PC-3 (cell line): ENCODE measurements at regions not wholly inside any gene's neighbourhood (a gene's known extent, or its start where the extent isn't known, plus 50 kb on each side); places are given as distances from the start of the nearest gene placed in this dataset.

Experiments used
- ATAC-seq: fragments of 200-7000 bp; cut with Tn5 transposase; 2 replicates; pipeline ENCODE4 v1.9.1; 2020; ENCODE audit warnings: mild to moderate bottlenecking, moderate library complexity
- BruUV-seq: library from RNA; stranded (reverse); fragments of 400-500 nt; replicated peaks from 2 replicates; lab custom pipeline; 2021; lab: Mats Ljungman, UMichigan
- CTCF ChIA-PET: fragments of 300-600 bp; sonication (Branson Sonifier 250); formaldehyde crosslinking; loops from one replicate; lab custom pipeline; 2022; ENCODE audit warnings: antibody characterized with exemption; lab: Charles Lee
- POLR2A ChIA-PET: fragments of 300-600 bp; sonication (Branson Sonifier 250); formaldehyde crosslinking; loops from one replicate; lab custom pipeline; 2022; ENCODE audit warnings: antibody characterized with exemption; ENCODE audit not compliant: unreplicated experiment; lab: Charles Lee
- DNase-seq: peaks from one replicate; pipeline ENCODE4 v3.0.0-alpha.2; 2015
- H2AFZ ChIP-seq: fragments of 300-600 bp; sonication (generic); 2 replicates; pipeline ENCODE4 v1.6.0; 2016; ENCODE audit warnings: antibody characterized with exemption, low read length
- H3F3A ChIP-seq: fragments of 300-600 bp; sonication (generic); one replicate; pipeline ENCODE4 v1.6.0; 2017; ENCODE audit warnings: antibody characterized with exemption, low read length, control low read depth, mild to moderate bottlenecking; ENCODE audit not compliant: unreplicated experiment
- H3K27ac ChIP-seq: fragments of 300-600 bp; sonication (generic); 2 replicates; pipeline ENCODE4 v1.5.1; 2016; ENCODE audit warnings: mild to moderate bottlenecking, low read length
- H3K27me3 ChIP-seq: fragments of 300-600 bp; sonication (generic); 2 replicates; pipeline ENCODE4 v1.6.1; 2016; ENCODE audit warnings: low read length, mixed read lengths
- H3K36me3 ChIP-seq: fragments of 300-600 bp; sonication (generic); 2 replicates; pipeline ENCODE4 v1.6.1; 2016; ENCODE audit warnings: low read depth, mixed run types, low read length, mixed read lengths
- H3K4me1 ChIP-seq: fragments of 300-600 bp; sonication (generic); 2 replicates; pipeline ENCODE4 v1.5.1; 2016; ENCODE audit warnings: low read length; ENCODE audit not compliant: insufficient read depth
- H3K4me2 ChIP-seq: fragments of 300-600 bp; sonication (generic); 2 replicates; pipeline ENCODE4 v1.6.0; 2016; ENCODE audit warnings: low read length
- H3K4me3 ChIP-seq: fragments of 300-600 bp; sonication (generic); 2 replicates; pipeline ENCODE4 v1.5.1; 2016; ENCODE audit warnings: mild to moderate bottlenecking, low read length, mixed read lengths
- H3K79me2 ChIP-seq: fragments of 300-600 bp; sonication (generic); 2 replicates; pipeline ENCODE4 v1.6.1; 2017; ENCODE audit warnings: low read length, mixed read lengths
- H3K9ac ChIP-seq: fragments of 300-600 bp; sonication (generic); 2 replicates; pipeline ENCODE4 v1.6.0; 2016; ENCODE audit warnings: mild to moderate bottlenecking, low read length
- H3K9me2 ChIP-seq: fragments of 300-600 bp; sonication (generic); replicated peaks from 2 replicates; pipeline ENCODE4 v1.6.1; 2016; ENCODE audit warnings: mixed run types, low read length, mixed read lengths
- H3K9me3 ChIP-seq: fragments of 300-600 bp; sonication (generic); 2 replicates; pipeline ENCODE4 v1.6.1; 2016; ENCODE audit warnings: low read length, mixed read lengths
- H4K20me1 ChIP-seq: fragments of 300-600 bp; sonication (generic); 2 replicates; pipeline ENCODE4 v1.6.1; 2016; ENCODE audit warnings: low read length, mixed read lengths
- EZH2 ChIP-seq: fragments of 300-600 bp; sonication (generic); IDR thresholded peaks from one replicate; pipeline ENCODE4 v1.6.1; 2017; ENCODE audit warnings: antibody characterized with exemption, mild to moderate bottlenecking, low read length; ENCODE audit not compliant: unreplicated experiment
- EZH2phosphoT487 ChIP-seq: fragments of 300-600 bp; sonication (generic); IDR thresholded peaks from 2 replicates; pipeline ENCODE4 v1.6.1; 2018; ENCODE audit warnings: mild to moderate bottlenecking, antibody characterized with exemption, low read length, borderline replicate concordance
- intact Hi-C: fragments of 100-400 bp; cut with micrococcal nuclease; formaldehyde crosslinking; loops from 2 replicates; pipeline ENCODE4 v1.9.0; 2023
- TF ChIP-seq, protein P1 (sequence below): fragments of 300-600 bp; sonication (generic); conservative IDR thresholded peaks from 2 replicates; pipeline ENCODE4 v1.5.1; 2017; ENCODE audit warnings: antibody characterized with exemption, low read depth, mild to moderate bottlenecking, low read length

DNA sequence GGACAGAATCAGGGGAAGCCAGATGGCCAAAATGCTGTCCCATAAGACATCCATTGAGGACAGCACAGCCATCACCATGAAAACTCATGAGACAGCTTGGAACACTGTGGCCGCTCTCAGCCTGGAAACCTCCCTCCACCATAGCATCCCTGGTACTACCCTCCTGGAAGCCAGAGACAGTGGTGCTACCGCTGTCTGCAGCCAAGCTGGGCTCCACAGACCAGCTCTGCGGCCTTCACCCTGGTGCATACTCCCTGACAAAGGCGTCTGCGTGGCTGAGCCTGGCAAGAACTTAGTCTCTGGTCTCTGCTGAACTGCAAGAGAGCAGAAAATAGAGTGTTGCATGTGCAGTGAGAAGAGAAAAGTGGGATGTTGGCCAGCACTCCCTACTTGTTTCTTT is 558.0 kb downstream of the C6orf118 start:
- Histone ChIP-seq H3K79me2 (no peaks in the 10 kb centered on the region), H3K9ac (no peak overlapping the region), H4K20me1 (no peaks in the 10 kb centered on the region), H2AFZ (no peak overlapping the region), H3K4me2 (no peak overlapping the region), H3K4me3 (no peak overlapping the region), H3K36me3 (no peaks in the 10 kb centered on the region), H3K9me3 (no peaks in the 10 kb centered on the region), H3K27me3 (no peaks in the 10 kb centered on the region), H3K27ac (no peak overlapping the region), H3K9me2 (no peaks in the 10 kb centered on the region), H3F3A (no peaks in the 10 kb centered on the region), H3K4me1 (no peaks in the 10 kb centered on the region)
- CTCF ChIA-PET, result no interaction called here
- TF ChIP-seq EZH2 (no peak), EZH2phosphoT487 (no peak)
- TF ChIP-seq, protein P1, sequence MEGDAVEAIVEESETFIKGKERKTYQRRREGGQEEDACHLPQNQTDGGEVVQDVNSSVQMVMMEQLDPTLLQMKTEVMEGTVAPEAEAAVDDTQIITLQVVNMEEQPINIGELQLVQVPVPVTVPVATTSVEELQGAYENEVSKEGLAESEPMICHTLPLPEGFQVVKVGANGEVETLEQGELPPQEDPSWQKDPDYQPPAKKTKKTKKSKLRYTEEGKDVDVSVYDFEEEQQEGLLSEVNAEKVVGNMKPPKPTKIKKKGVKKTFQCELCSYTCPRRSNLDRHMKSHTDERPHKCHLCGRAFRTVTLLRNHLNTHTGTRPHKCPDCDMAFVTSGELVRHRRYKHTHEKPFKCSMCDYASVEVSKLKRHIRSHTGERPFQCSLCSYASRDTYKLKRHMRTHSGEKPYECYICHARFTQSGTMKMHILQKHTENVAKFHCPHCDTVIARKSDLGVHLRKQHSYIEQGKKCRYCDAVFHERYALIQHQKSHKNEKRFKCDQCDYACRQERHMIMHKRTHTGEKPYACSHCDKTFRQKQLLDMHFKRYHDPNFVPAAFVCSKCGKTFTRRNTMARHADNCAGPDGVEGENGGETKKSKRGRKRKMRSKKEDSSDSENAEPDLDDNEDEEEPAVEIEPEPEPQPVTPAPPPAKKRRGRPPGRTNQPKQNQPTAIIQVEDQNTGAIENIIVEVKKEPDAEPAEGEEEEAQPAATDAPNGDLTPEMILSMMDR, result no peak
- POLR2A ChIA-PET, result no interaction called here
- DNase-seq, result no peak
- no TSS peak for BruUV-seq
- intact Hi-C loops, result no loop called here
- ATAC-seq, result no peak

GRCh38 chr6:164750128-164750527 is 559.3 kb downstream of the C6orf118 start:
- POLR2A ChIA-PET, result no interaction called here
- DNase-seq (no peak), ATAC-seq (no peak)
- BruUV-seq, result no TSS peak
- H3K4me3 ChIP-seq, result no peak overlapping the region
- no peak overlapping the region for H3K9ac ChIP-seq
- H3K9me2 ChIP-seq, result no peaks in the 10 kb centered on the region
- no peak overlapping the region for H3K27ac ChIP-seq
- H3K9me3 ChIP-seq, result no peaks in the 10 kb centered on the region
- no peak overlapping the region for H2AFZ ChIP-seq
- H3K79me2 ChIP-seq, result no peaks in the 10 kb centered on the region
- H4K20me1 ChIP-seq, result no peaks in the 10 kb centered on the region
- no peak overlapping the region for H3K4me2 ChIP-seq
- no peaks in the 10 kb centered on the region for H3K4me1 ChIP-seq
- TF ChIP-seq EZH2phosphoT487 (no peak), EZH2 (no peak)
- TF ChIP-seq, protein P1, result no peak
- no peaks in the 10 kb centered on the region for H3K36me3 ChIP-seq
- H3F3A ChIP-seq, result no peaks in the 10 kb centered on the region
- CTCF ChIA-PET, result no interaction called here
- H3K27me3 ChIP-seq, result no peaks in the 10 kb centered on the region
- intact Hi-C loops, result no loop called here

DNA sequence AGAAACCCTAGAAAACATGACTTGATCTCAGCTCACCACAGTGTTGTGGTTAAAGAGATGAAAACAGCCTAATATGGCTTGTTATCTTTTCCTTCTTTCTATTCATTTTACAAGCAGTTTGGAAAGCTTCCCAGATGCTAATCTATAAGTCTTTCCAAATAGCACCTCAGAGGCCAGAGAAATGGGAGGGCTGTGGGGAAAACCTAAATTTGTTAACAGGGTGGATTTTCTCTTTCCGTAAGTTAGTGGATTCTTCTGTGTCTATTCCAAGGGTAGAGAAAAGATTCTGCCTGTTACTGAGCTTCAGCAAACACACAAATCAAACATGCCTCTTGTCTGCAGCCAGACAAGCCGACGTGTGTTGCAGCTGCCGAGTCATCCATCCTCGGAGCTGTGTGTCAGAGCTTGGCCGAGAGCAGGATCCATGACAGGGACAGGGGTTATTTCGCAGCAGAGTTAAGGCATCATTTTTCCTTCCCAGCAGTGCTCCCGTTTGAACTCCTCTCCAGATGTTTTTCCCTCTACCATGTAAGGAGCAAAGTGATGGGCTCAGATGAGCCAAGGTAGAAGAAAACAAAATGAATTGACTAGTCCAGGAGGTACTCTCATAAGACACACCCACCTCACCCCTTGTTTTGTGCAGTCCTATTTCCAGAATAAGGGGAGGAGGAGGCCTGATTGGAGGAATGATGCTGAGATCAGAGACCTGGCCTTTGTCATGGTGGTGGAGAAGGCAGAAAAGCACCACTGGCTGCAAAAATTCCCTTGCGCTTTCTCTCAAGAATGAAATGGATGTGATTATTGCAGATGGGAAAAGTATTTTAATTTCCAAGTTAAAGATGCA is 560.0 kb downstream of the C6orf118 start:
- intact Hi-C loops, result no loop called here
- Histone ChIP-seq H3K9me2 (no peaks in the 10 kb centered on the region), H2AFZ (no peak overlapping the region), H3K9me3 (peaks cover 3% of the 10 kb centered on the region; the same call in 1 of the 2 replicates), H3K27ac (no peak overlapping the region), H3K4me2 (peak overlapping the region; percentile 34; the same call in 1 of the 2 replicates), H3K9ac (no peak overlapping the region), H3K4me3 (no peak overlapping the region), H3K36me3 (no peaks in the 10 kb centered on the region), H3K27me3 (no peaks in the 10 kb centered on the region), H4K20me1 (no peaks in the 10 kb centered on the region), H3K79me2 (no peaks in the 10 kb centered on the region), H3F3A (no peaks in the 10 kb centered on the region), H3K4me1 (no peaks in the 10 kb centered on the region)
- ChIA-PET CTCF (no interaction called here), POLR2A (no interaction called here)
- TF ChIP-seq EZH2, result no peak
- TF ChIP-seq, protein P1, result no peak
- no peak for TF ChIP-seq EZH2phosphoT487
- peak; percentile 40 for DNase-seq
- no peak for ATAC-seq
- no TSS peak for BruUV-seq
